ENCODE measurements at regions not wholly inside any gene's neighbourhood (a gene's known extent, or its start where the extent isn't known, plus 50 kb on each side); places are given as distances from the start of the nearest gene placed in this dataset.

GRCh38 chr4:107210450-107211239 is 174.5 kb upstream of the DKK2 start:
- H3K9me3 ChIP-seq (ENCODE audit: severe bottlenecking) = no peaks in the 10 kb centered on the region
- no peaks in the 10 kb centered on the region for H3K27me3 ChIP-seq (ENCODE audit: insufficient read depth, low read depth, severe bottlenecking)
- no peak overlapping the region for H3K4me3 ChIP-seq (ENCODE audit: low read depth, low read length)
- no peak overlapping the region for H3K27ac ChIP-seq
- no peaks in the 10 kb centered on the region for H3K36me3 ChIP-seq
- no peak for DNase-seq
- TF ChIP-seq CTCF (IDR thresholded peaks at IDR 0.05; ENCODE audit: low read depth, low read length) = no peak

GRCh38 chr4:107203733-107204132 is 167.6 kb upstream of the DKK2 start:
- Histone ChIP-seq H3K36me3 (no peaks in the 10 kb centered on the region), H3K27ac (no peak overlapping the region), H3K4me3 (ENCODE audit: low read depth, low read length) (no peak overlapping the region), H3K9me3 (ENCODE audit: severe bottlenecking) (no peaks in the 10 kb centered on the region), H3K27me3 (ENCODE audit: insufficient read depth, low read depth, severe bottlenecking) (no peaks in the 10 kb centered on the region)
- no peak for TF ChIP-seq CTCF (IDR thresholded peaks at IDR 0.05; ENCODE audit: low read depth, low read length)
- no peak for DNase-seq

GRCh38 chr4:107202744-107203143 is 166.6 kb upstream of the DKK2 start:
- no peaks in the 10 kb centered on the region for H3K36me3 ChIP-seq
- no peak overlapping the region for H3K27ac ChIP-seq
- no peak for DNase-seq
- TF ChIP-seq CTCF (IDR thresholded peaks at IDR 0.05; ENCODE audit: low read depth, low read length) = no peak
- H3K4me3 ChIP-seq (ENCODE audit: low read depth, low read length) = no peak overlapping the region
- no peaks in the 10 kb centered on the region for H3K27me3 ChIP-seq (ENCODE audit: insufficient read depth, low read depth, severe bottlenecking)
- H3K9me3 ChIP-seq (ENCODE audit: severe bottlenecking) = no peaks in the 10 kb centered on the region

GRCh38 chr4:107197121-107197520 is 161.0 kb upstream of the DKK2 start:
- Histone ChIP-seq H3K27me3 (ENCODE audit: insufficient read depth, low read depth, severe bottlenecking) (no peaks in the 10 kb centered on the region), H3K4me3 (ENCODE audit: low read depth, low read length) (no peak overlapping the region), H3K36me3 (no peaks in the 10 kb centered on the region), H3K27ac (no peak overlapping the region), H3K9me3 (ENCODE audit: severe bottlenecking) (no peaks in the 10 kb centered on the region)
- no peak for TF ChIP-seq CTCF (IDR thresholded peaks at IDR 0.05; ENCODE audit: low read depth, low read length)
- DNase-seq = no peak

- Histone ChIP-seq H3K9me3 (ENCODE audit: severe bottlenecking) (no peaks in the 10 kb centered on the region), H3K36me3 (no peaks in the 10 kb centered on the region), H3K27me3 (ENCODE audit: insufficient read depth, low read depth, severe bottlenecking) (no peaks in the 10 kb centered on the region), H3K4me3 (ENCODE audit: low read depth, low read length) (no peak overlapping the region), H3K27ac (no peak overlapping the region)
- DNase-seq = no peak
- TF ChIP-seq CTCF (IDR thresholded peaks at IDR 0.05; ENCODE audit: low read depth, low read length) = no peak
These were observed 160.2 kb upstream of the DKK2 start for GRCh38 chr4:107196312-107196711.

- H3K9me3 ChIP-seq (ENCODE audit: severe bottlenecking) = no peaks in the 10 kb centered on the region
- no peak overlapping the region for H3K4me3 ChIP-seq (ENCODE audit: low read depth, low read length)
- H3K27ac ChIP-seq = no peak overlapping the region
- H3K36me3 ChIP-seq = no peaks in the 10 kb centered on the region
- DNase-seq = no peak
- no peaks in the 10 kb centered on the region for H3K27me3 ChIP-seq (ENCODE audit: insufficient read depth, low read depth, severe bottlenecking)
- TF ChIP-seq CTCF (IDR thresholded peaks at IDR 0.05; ENCODE audit: low read depth, low read length) = no peak
These were observed 157.9 kb upstream of the DKK2 start for GRCh38 chr4:107194005-107194404.
